NOMO-1 (cell line): ENCODE measurements at regions not wholly inside any gene's neighbourhood (a gene's known extent, or its start where the extent isn't known, plus 50 kb on each side); places are given as distances from the start of the nearest gene placed in this dataset.

Source experiments
- DNase-seq, 2 experiments: peaks; one replicate each; lab custom pipeline; 2025; ENCODE audit not compliant: unreplicated experiment in 2 of 2; lab: John Stamatoyannopoulos, UW

DNA sequence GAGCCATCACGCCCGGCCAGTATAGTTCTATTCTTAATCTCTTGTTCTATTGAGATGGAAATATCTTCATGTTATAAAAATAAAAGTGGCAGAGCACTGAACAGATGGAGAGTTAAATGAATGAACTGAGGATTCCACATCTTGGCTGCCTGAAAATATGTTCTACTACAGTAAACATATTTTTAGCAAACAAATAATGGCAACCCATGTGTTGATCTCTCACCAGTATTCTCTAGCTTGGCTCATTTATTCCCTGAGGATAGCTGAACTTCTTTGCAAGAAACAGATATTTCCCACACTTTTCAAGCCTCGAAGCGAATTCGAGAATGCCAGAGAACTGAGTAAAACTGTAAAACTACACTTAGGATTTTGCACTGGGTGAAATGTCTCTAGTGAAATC lies 58.9 kb downstream of the DIRAS3 start:
- DNase-seq = no peak

DNA sequence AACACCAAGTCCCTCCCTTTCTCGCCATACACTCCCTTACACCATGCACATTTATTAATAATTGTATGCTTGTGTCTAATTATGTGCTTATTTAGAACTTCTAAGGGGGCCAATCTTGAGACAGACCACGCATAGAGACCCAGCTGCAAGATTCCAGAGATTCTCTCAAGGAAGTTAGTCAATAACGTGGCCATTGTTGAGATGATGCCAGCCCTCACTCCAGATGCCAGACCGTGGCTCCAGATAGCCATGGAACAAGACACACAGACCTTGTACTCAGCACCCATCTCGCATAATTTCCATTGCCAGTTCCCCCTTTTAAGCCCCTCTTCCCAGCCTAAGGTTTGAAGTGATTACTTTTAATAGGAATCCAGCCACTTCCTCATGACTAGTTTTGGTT lies 62.4 kb downstream of the DIRAS3 start:
- DNase-seq = no peak

GRCh38 chr1:67987046-67987799 lies 63.2 kb downstream of the DIRAS3 start:
- DNase-seq = no peak

- DNase-seq = no peak
Observed at GRCh38 chr1:67983867-67984266, 66.6 kb downstream of the DIRAS3 start.

GRCh38 chr1:67980028-67980427 lies 70.4 kb downstream of the DIRAS3 start:
- DNase-seq = no peak

- DNase-seq = no peak
Observed at GRCh38 chr1:67979532-67979931, 70.9 kb downstream of the DIRAS3 start.

GRCh38 chr1:67978890-67979516 lies 71.4 kb downstream of the DIRAS3 start:
- no peak for DNase-seq

DNA sequence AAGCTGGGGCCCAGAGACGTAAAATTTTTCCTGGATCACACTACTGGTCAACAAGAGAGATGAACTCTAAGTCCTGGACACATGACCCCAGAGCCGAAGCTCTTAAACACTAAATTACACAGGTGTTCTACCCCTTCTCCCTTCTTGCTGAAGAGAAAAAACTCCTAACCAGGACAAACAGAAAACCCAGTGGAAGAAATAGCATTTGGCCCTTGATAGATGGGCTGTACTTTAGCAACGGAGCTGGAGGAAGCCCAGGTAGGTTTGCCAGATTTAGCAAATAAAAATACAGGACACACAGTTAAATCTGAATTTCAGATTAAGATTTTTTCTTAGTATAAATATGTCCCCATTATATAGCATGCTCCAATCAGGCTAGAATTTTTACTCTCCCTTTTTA lies 72.7 kb downstream of the DIRAS3 start:
- DNase-seq = no peak

DNA sequence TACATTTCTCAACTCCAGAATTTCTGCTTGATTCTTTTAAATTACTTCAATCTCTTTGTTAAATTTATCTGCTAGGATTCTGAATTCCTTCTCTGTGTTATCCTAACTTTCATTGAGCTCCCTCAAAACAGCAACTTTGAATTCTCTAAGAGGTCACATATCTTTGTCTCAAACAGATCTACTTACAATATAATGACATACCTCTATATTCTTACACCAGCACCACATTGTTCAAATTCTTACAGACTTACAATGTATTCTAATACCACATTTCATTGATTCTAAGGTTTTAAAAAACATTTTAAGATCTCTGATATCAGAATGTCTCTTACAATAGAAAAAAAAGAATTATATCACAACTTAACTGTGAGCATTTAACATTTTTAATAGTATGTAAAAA lies 77.4 kb downstream of the DIRAS3 start:
- DNase-seq = no peak

GRCh38 chr1:67970088-67970487 lies 80.3 kb downstream of the DIRAS3 start:
- DNase-seq = no peak

DNA sequence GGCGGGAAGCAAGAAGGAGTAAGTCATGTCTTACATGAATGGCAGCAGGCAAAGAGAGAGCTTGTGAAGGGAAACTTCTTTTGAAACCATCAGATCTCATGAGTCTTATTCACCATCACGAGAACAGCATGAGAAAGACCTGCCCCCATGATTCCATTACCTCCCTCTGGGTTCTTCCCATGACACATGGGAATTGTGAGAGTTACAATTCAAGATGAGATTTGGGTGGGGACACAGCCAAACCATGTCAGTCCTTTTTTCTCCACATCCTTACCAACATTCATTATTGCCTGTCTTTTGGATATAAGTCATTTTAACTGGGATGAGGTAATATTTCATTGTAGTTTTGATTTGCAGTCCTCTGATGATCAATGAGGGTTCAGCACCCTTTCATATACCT lies 81.0 kb downstream of the DIRAS3 start:
- DNase-seq = no peak

DNA sequence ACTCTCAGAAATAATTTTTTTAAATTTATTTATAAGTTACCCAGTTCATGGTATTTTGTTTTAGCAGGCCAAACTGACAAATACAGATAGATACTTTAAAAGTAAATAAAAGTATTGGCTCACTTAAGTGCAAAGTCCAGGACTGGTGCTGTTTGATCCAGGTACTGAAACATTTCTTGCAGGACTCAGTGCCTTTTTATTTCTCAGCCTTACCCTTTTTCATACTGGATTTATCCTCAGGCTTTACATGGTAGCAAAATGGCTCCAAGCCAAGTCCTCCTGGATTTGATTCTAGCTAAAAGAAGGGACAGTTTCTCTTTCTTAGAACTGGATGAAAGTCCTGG lies 83.8 kb downstream of the DIRAS3 start:
- DNase-seq = no peak

- DNase-seq = no peak
Observed at GRCh38 chr1:67965995-67966665, 84.3 kb downstream of the DIRAS3 start.

DNA sequence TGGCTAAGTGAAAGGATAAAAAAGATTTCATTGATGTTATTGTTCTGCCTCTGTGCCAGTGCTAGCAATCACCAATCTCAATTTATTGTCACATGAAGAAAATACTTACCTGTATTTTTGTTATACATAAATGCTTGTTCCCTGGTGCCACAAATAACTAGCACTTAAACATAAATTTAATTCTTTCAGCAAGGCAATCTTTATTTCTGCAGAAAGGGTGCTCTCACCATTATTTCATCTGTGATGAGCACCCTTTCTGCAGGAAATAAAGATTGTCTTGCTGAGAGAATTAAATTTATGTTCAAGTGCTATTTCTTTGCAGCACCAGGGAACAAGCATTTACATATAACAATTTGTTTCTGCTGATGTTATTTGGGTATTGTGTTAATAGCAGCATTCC lies 87.2 kb downstream of the DIRAS3 start:
- DNase-seq = no peak

DNA sequence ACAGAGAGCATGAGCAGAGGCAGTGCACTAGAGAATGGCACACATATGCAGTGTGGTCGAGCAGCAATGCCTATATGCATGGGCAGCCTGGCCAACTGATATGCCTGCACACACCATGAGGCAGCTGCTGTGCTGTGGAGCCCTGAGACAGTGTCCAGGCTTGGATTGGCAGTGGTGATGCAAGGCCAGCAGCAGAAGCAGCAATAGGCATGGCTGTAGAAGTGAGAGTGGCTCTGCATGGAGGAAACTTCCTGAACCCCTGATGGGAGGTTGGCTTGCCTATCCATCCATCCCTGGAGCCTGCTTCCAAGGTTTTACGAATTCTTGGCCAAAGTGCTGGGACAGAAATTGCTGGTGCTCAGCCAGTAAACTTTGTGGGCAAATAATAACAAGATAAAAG lies 89.7 kb downstream of the DIRAS3 start:
- no peak for DNase-seq

DNA sequence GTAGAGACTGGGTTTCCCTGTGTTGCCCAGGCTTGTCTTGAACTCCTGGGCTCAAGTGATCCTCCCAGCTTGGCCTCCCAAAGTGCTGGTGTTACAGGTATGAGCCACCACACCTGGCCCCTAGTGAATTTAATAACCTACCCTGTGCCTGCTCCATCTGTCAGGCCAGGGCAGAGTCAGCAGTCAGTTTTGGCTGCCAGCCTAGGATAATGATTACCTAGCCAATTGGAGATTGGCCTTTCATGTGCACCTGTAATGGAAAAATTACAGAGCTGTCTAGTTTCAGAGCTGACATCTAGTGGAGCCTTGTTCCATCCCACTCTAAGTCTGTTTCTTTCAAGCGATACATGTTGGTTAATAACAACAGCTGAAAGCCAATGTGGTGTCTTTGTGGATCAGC lies 92.0 kb downstream of the DIRAS3 start:
- no peak for DNase-seq

DNA sequence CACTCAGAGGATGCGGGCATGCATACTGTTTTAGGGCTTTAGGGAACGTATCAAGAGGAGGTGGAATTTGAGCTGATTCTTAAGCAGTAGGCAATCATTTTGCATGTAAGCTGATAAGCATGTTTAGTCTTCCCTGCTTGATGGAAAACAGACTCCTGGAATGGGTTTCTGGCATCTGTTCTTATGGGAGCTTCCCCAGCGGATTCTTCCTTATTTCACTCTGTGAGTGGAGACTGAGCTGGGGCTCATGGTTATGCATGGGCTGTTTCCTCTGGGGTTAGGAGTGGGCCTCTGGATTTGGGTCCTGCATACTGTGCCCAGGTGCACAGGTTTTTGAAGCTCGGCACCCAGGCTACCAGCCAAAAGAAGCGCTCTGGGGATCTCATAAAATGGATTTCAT lies 93.4 kb downstream of the DIRAS3 start:
- DNase-seq = no peak

DNA sequence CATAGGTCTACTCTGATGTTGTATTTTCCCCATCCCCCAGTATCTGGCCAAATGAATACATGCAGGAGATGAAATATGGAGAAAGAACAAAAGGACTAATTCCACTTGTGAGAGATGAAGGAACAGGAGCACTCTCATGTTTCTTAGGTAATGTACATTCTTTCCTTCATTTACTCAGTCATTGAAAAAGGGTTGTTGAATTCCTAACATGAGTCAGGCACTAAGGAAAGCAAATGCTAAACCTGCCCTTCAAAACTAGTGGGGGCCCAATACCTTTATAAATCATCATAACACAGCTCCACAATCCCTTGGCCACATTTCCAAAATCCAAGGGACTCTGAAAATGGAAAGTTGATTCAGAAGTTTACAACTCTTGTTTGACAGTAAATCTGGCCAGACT lies 94.3 kb downstream of the DIRAS3 start:
- no peak for DNase-seq

- DNase-seq = no peak
Observed at GRCh38 chr1:67955591-67955990, 94.8 kb downstream of the DIRAS3 start.

GRCh38 chr1:67953301-67953700 lies 97.1 kb downstream of the DIRAS3 start:
- no peak for DNase-seq

DNA sequence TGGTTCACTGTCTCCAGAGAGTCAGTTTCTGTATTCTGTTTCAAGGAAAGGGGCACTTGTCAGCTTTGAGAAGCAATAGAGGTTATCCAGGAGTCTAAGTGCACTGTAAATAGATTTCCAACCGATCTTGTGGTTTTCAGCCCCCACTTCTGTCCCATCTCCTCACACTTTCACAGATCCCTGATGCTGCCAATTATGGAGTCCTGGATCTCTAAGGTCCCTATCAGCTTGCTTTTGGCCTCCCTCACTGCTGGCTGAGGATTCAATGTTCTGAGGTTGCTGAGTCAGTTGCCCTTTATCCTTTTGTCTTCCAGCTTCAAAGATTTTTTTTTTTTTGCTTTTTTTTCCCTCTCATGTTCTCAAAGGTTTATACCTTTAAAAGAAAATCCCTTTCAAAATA lies 98.4 kb downstream of the DIRAS3 start:
- DNase-seq = no peak

GRCh38 chr1:67951014-67951413 lies 99.4 kb downstream of the DIRAS3 start:
- no peak for DNase-seq
